ENCODE measurements at regions not wholly inside any gene's neighbourhood (a gene's known extent, or its start where the extent isn't known, plus 50 kb on each side); places are given as distances from the start of the nearest gene placed in this dataset.

GRCh38 chr5:68722357-68722756, 371.5 kb upstream of the SLC30A5 start:
- WGBS, 2 donors: 95% methylated on average over 7 of the region's 7 CpGs
- DNase-seq (ENCODE audit: low spot score in 2 of 2): no peak
- intact Hi-C loops (cut with DNase I; ENCODE audit: low total_unique reads): no loop called here
- no peak overlapping the region for H3K4me3 ChIP-seq (ENCODE audit: low read depth, poor library complexity, severe bottlenecking)
- TF ChIP-seq POLR2A (IDR thresholded peaks at IDR 0.05) (no peak), CTCF (IDR thresholded peaks at IDR 0.05) (no peak)

GRCh38 chr5:68725905-68726683, 367.7 kb upstream of the SLC30A5 start:
- no peak for DNase-seq (ENCODE audit: low spot score in 2 of 2)
- TF ChIP-seq CTCF (IDR thresholded peaks at IDR 0.05): no peak
- TF ChIP-seq POLR2A (IDR thresholded peaks at IDR 0.05): no peak
- WGBS, 2 donors: 87 to 93% methylated on average over 7 of the region's 7 CpGs
- no peak overlapping the region for H3K4me3 ChIP-seq (ENCODE audit: low read depth, poor library complexity, severe bottlenecking)
- intact Hi-C loops (cut with DNase I; ENCODE audit: low total_unique reads): no loop called here

- H3K4me3 ChIP-seq (ENCODE audit: low read depth, poor library complexity, severe bottlenecking): no peak overlapping the region
- intact Hi-C loops (cut with DNase I; ENCODE audit: low total_unique reads): no loop called here
- DNase-seq (ENCODE audit: low spot score in 2 of 2): no peak
- TF ChIP-seq CTCF (IDR thresholded peaks at IDR 0.05) (no peak), POLR2A (IDR thresholded peaks at IDR 0.05) (no peak)
- WGBS, 2 donors: 88 to 91% methylated on average over 2 of the region's 2 CpGs
Observed at GRCh38 chr5:68727931-68728330, 365.9 kb upstream of the SLC30A5 start.

DNA sequence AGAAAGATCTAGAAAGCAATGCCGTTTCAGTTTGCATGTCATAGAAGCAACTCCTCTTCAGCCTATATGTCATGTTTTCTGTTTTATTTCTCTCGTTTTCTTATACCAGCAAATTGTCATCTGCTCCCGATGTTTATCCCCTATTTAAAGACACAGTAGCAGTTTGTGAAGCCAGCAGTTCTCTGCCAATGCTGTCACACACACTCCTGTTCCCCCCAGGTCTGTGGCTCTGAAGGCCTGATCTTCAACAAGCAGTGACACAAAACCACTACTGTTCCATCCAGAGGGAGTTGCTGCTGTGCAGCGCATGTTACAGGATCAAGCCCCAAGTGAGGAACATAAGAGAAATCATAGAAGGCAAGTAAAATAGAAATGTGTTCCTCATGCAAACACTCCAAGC, 364.1 kb upstream of the SLC30A5 start:
- DNase-seq (ENCODE audit: low spot score in 2 of 2): no peak
- no peak for TF ChIP-seq POLR2A (IDR thresholded peaks at IDR 0.05)
- intact Hi-C loops (cut with DNase I; ENCODE audit: low total_unique reads): no loop called here
- 65 to 71% methylated on average over 4 of the region's 4 CpGs for WGBS, 2 donors
- H3K4me3 ChIP-seq (ENCODE audit: low read depth, poor library complexity, severe bottlenecking): no peak overlapping the region

- TF ChIP-seq CTCF (IDR thresholded peaks at IDR 0.05) (no peak), POLR2A (IDR thresholded peaks at IDR 0.05) (no peak)
- whole genome bisulfite sequencing, 2 donors: 18 to 22% methylated on average over 7 of the region's 7 CpGs
- no peak overlapping the region for H3K4me3 ChIP-seq (ENCODE audit: low read depth, poor library complexity, severe bottlenecking)
- intact Hi-C loops (cut with DNase I; ENCODE audit: low total_unique reads): no loop called here
- peak in 1 of 2 donors; percentile 33 for DNase-seq (ENCODE audit: low spot score in 2 of 2)
Observed at GRCh38 chr5:68730220-68730978, 363.4 kb upstream of the SLC30A5 start.

DNA sequence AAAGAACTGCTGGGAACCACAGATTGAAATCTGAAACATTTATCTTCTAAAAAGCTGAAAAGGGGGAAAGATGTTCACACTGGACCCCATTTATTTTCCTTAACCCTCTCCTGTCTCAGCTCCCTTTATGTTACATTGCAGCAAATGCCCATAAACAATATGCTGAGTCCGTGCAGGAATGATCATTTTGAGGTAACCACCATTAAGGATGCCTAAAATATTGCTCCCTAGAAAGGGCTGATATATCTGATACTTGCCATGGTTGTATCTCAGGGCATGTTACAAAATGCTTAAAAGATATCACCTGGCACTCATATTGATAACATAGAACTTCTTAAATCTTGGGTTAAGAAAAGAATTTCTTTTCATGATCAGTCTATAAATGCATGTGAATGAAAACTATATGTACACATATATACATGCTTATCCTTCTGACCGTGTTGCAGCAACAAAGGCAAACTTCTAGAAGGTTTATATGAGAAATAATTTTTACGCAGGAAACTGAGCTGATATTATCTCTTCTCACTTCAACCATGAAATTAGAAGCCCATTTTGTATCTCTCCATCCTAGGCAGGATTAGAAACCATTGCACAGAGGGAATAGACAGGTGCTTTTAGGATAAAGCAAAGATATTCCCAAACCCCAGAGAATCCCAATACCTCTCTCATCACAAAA, 362.7 kb upstream of the SLC30A5 start:
- DNase-seq (ENCODE audit: low spot score in 2 of 2): no peak
- WGBS, 2 donors: 69 to 73% methylated on average over 3 of the region's 3 CpGs
- H3K4me3 ChIP-seq (ENCODE audit: low read depth, poor library complexity, severe bottlenecking): no peak overlapping the region
- TF ChIP-seq CTCF (IDR thresholded peaks at IDR 0.05) (no peak), POLR2A (IDR thresholded peaks at IDR 0.05) (no peak)
- intact Hi-C loops (cut with DNase I; ENCODE audit: low total_unique reads): no loop called here

Measured in lower leg skin (tissue), 4 donors.